ENCODE measurements at regions not wholly inside any gene's neighbourhood (a gene's known extent, or its start where the extent isn't known, plus 50 kb on each side); places are given as distances from the start of the nearest gene placed in this dataset.
A peak's percentile ranks its signal among the peaks of the same experiment; 100 is the strongest.

GRCh38 chr11:26227301-26227746, 104.6 kb upstream of the ANO3 start:
- TF ChIP-seq CTCF (IDR thresholded peaks at IDR 0.05) (peak in 5 of 6 experiments; percentile 46 to 62 (median 56)), POLR2A (IDR thresholded peaks at IDR 0.05) (no peak)
- 22 to 38% (median 30%) methylated on average over 5 of the region's 5 CpGs for WGBS, 4 donors
- no peak overlapping the region for H3K27ac ChIP-seq
- intact Hi-C loops (cut with DNase I) = loop anchor here in 1 of 2 donors (5.0 kb wide), 1 partner anchor 245 kb away; no protein-coding TSS in a partner anchor
- H3K36me3 ChIP-seq (replicated peaks in 1 of 2) = no peaks in the 10 kb centered on the region
- H3K4me1 ChIP-seq (replicated peaks in 1 of 2) = no peaks in the 10 kb centered on the region
- no peak for DNase-seq
- H3K27me3 ChIP-seq = no peaks in the 10 kb centered on the region
- no peak overlapping the region for H3K4me3 ChIP-seq
- no peaks in the 10 kb centered on the region for H3K9me3 ChIP-seq (replicated peaks in 1 of 3)

GRCh38 chr11:26227883-26228502, 103.9 kb upstream of the ANO3 start:
- 10 to 61% (median 32%) methylated on average over 3 of the region's 3 CpGs for WGBS, 4 donors
- intact Hi-C loops (cut with DNase I) = loop anchor here in 1 of 2 donors (5.0 kb wide), 1 partner anchor 246 kb away; no protein-coding TSS in a partner anchor
- Histone ChIP-seq H3K36me3 (replicated peaks in 1 of 2) (no peaks in the 10 kb centered on the region), H3K4me1 (replicated peaks in 1 of 2) (no peaks in the 10 kb centered on the region), H3K27ac (no peak overlapping the region), H3K27me3 (no peaks in the 10 kb centered on the region), H3K9me3 (replicated peaks in 1 of 3) (no peaks in the 10 kb centered on the region), H3K4me3 (no peak overlapping the region)
- DNase-seq = no peak
- no peak for TF ChIP-seq POLR2A (IDR thresholded peaks at IDR 0.05)
- no peak for TF ChIP-seq CTCF (IDR thresholded peaks at IDR 0.05)

- no peak for TF ChIP-seq CTCF (IDR thresholded peaks at IDR 0.05)
- TF ChIP-seq POLR2A (IDR thresholded peaks at IDR 0.05) = no peak
- 48 to 79% (median 70%) methylated on average over 2 of the region's 2 CpGs for WGBS, 4 donors
Observed at GRCh38 chr11:26228778-26229177, 103.2 kb upstream of the ANO3 start.

GRCh38 chr11:26229257-26229656, 102.7 kb upstream of the ANO3 start:
- DNase-seq = no peak
- 64 to 76% (median 66%) methylated on average over 3 of the region's 3 CpGs for WGBS, 4 donors
- Histone ChIP-seq H3K27me3 (no peaks in the 10 kb centered on the region), H3K4me3 (no peak overlapping the region), H3K27ac (no peak overlapping the region), H3K4me1 (replicated peaks in 1 of 2) (no peaks in the 10 kb centered on the region), H3K9me3 (replicated peaks in 1 of 3) (no peaks in the 10 kb centered on the region), H3K36me3 (replicated peaks in 1 of 2) (no peaks in the 10 kb centered on the region)
- intact Hi-C loops (cut with DNase I) = loop anchor here in 1 of 2 donors (5.0 kb wide), 1 partner anchor 247 kb away; no protein-coding TSS in a partner anchor
- TF ChIP-seq POLR2A (IDR thresholded peaks at IDR 0.05) = no peak
- no peak for TF ChIP-seq CTCF (IDR thresholded peaks at IDR 0.05)

More at GRCh38 chr11:26228778-26229177, 103.2 kb upstream of the ANO3 start:
- intact Hi-C loops (cut with DNase I) = loop anchor here in 1 of 2 donors (5.0 kb wide), 1 partner anchor 246 kb away; no protein-coding TSS in a partner anchor
- no peaks in the 10 kb centered on the region for H3K9me3 ChIP-seq (replicated peaks in 1 of 3)
- no peaks in the 10 kb centered on the region for H3K36me3 ChIP-seq (replicated peaks in 1 of 2)
- DNase-seq = no peak
- H3K4me1 ChIP-seq (replicated peaks in 1 of 2) = no peaks in the 10 kb centered on the region
- no peaks in the 10 kb centered on the region for H3K27me3 ChIP-seq
- H3K27ac ChIP-seq = no peak overlapping the region
- H3K4me3 ChIP-seq = no peak overlapping the region

All from adrenal gland (tissue), 9 donors.